NCI-H2171 (cell line): ENCODE measurements at regions not wholly inside any gene's neighbourhood (a gene's known extent, or its start where the extent isn't known, plus 50 kb on each side); places are given as distances from the start of the nearest gene placed in this dataset.
"Not testable (repeated sequence)": the region's sequence is repeated elsewhere in the genome, so short reads cannot be mapped to it uniquely, and the experiment has no call there.

ENCODE experiments used
- DNase-seq: peaks from one replicate; lab custom pipeline; 2025; lab: John Stamatoyannopoulos, UW

GRCh38 chr5:24265306-24265705, 379.5 kb downstream of the CDH10 start:
- no peak for DNase-seq

- DNase-seq, result no peak
These were observed 376.2 kb downstream of the CDH10 start for GRCh38 chr5:24268482-24269056.

GRCh38 chr5:24271702-24272118, 373.1 kb downstream of the CDH10 start:
- DNase-seq, result not testable (repeated sequence)

GRCh38 chr5:24272741-24273140, 372.0 kb downstream of the CDH10 start:
- DNase-seq, result no peak

- DNase-seq, result no peak
These were observed 364.6 kb downstream of the CDH10 start for GRCh38 chr5:24280215-24280614.

- DNase-seq, result no peak
These were observed 363.0 kb downstream of the CDH10 start for GRCh38 chr5:24281818-24282217.

- DNase-seq, result no peak
These were observed 355.0 kb downstream of the CDH10 start for GRCh38 chr5:24289582-24290335.

GRCh38 chr5:24290536-24290935, 354.2 kb downstream of the CDH10 start:
- no peak for DNase-seq

- DNase-seq, result no peak
These were observed 352.9 kb downstream of the CDH10 start for GRCh38 chr5:24291916-24292315.

GRCh38 chr5:24294333-24294732, 350.4 kb downstream of the CDH10 start:
- no peak for DNase-seq

- no peak for DNase-seq
These were observed 330.7 kb downstream of the CDH10 start for GRCh38 chr5:24314106-24314505.

- no peak for DNase-seq
These were observed 324.1 kb downstream of the CDH10 start for GRCh38 chr5:24320643-24321042.

- no peak for DNase-seq
These were observed 319.4 kb downstream of the CDH10 start for GRCh38 chr5:24325306-24325832.

GRCh38 chr5:24331531-24331930, 313.2 kb downstream of the CDH10 start:
- DNase-seq, result no peak

- no peak for DNase-seq
These were observed 297.6 kb downstream of the CDH10 start for GRCh38 chr5:24347158-24347557.

- DNase-seq, result no peak
These were observed 293.5 kb downstream of the CDH10 start for GRCh38 chr5:24351285-24351684.

- DNase-seq, result no peak
These were observed 291.8 kb downstream of the CDH10 start for GRCh38 chr5:24353016-24353415.

- no peak for DNase-seq
These were observed 291.2 kb downstream of the CDH10 start for GRCh38 chr5:24353611-24354010.

GRCh38 chr5:24363789-24364481, 280.8 kb downstream of the CDH10 start:
- DNase-seq, result no peak

- no peak for DNase-seq
These were observed 280.1 kb downstream of the CDH10 start for GRCh38 chr5:24364711-24365110.

- DNase-seq, result no peak
These were observed 279.4 kb downstream of the CDH10 start for GRCh38 chr5:24365406-24365805.

- DNase-seq, result no peak
These were observed 277.6 kb downstream of the CDH10 start for GRCh38 chr5:24367216-24367615.

GRCh38 chr5:24368115-24368514, 276.7 kb downstream of the CDH10 start:
- DNase-seq, result no peak
